GM18867 (cell line): ENCODE measurements at regions not wholly inside any gene's neighbourhood (a gene's known extent, or its start where the extent isn't known, plus 50 kb on each side); places are given as distances from the start of the nearest gene placed in this dataset.

Experiments
- ATAC-seq: cut with Tn5 transposase; IDR thresholded peaks from one replicate; pipeline ENCODE4 v1.9.1; 2021; ENCODE audit warnings: mild to moderate bottlenecking, moderate library complexity; ENCODE audit not compliant: unreplicated experiment

GRCh38 chr5:97914483-97914882, 731.4 kb upstream of the RIOK2 start:
- ATAC-seq, result no peak

- no peak for ATAC-seq
Measured at GRCh38 chr5:97915106-97915505, 732.1 kb upstream of the RIOK2 start.

- no peak for ATAC-seq
Measured at GRCh38 chr5:97918057-97918456, 735.0 kb upstream of the RIOK2 start.

- ATAC-seq, result no peak
Measured at GRCh38 chr5:97918620-97919019, 735.6 kb upstream of the RIOK2 start.

GRCh38 chr5:97919719-97920118, 736.7 kb upstream of the RIOK2 start:
- ATAC-seq, result no peak

GRCh38 chr5:97922776-97923175, 739.7 kb upstream of the RIOK2 start:
- no peak for ATAC-seq

GRCh38 chr5:97923496-97923895, 740.4 kb upstream of the RIOK2 start:
- peak; percentile 76 for ATAC-seq

GRCh38 chr5:97923997-97924396, 741.0 kb upstream of the RIOK2 start:
- ATAC-seq, result peak; percentile 67

- ATAC-seq, result no peak
Measured at GRCh38 chr5:97929383-97929782, 746.3 kb upstream of the RIOK2 start.

GRCh38 chr5:97931829-97932228, 748.8 kb upstream of the RIOK2 start:
- no peak for ATAC-seq

GRCh38 chr5:97936231-97936630, 753.2 kb upstream of the RIOK2 start:
- ATAC-seq, result no peak

- ATAC-seq, result no peak
Measured at GRCh38 chr5:97937846-97938245, 754.8 kb upstream of the RIOK2 start.

GRCh38 chr5:97943036-97943435, 760.0 kb upstream of the RIOK2 start:
- ATAC-seq, result no peak

- no peak for ATAC-seq
Measured at GRCh38 chr5:97951139-97951538, 768.1 kb upstream of the RIOK2 start.

- no peak for ATAC-seq
Measured at GRCh38 chr5:97955450-97955849, 772.4 kb upstream of the RIOK2 start.

- ATAC-seq, result no peak
Measured at GRCh38 chr5:97967292-97967691, 784.2 kb upstream of the RIOK2 start.

- no peak for ATAC-seq
Measured at GRCh38 chr5:97968346-97968745, 785.3 kb upstream of the RIOK2 start.

GRCh38 chr5:97979740-97980139, 793.7 kb upstream of the RGMB start:
- no peak for ATAC-seq

- ATAC-seq, result no peak
Measured at GRCh38 chr5:97980291-97980690, 793.2 kb upstream of the RGMB start.

- no peak for ATAC-seq
Measured at GRCh38 chr5:97986069-97986468, 787.4 kb upstream of the RGMB start.

- no peak for ATAC-seq
Measured at GRCh38 chr5:97991236-97991635, 782.2 kb upstream of the RGMB start.

GRCh38 chr5:97998941-97999340, 774.5 kb upstream of the RGMB start:
- no peak for ATAC-seq

GRCh38 chr5:98004463-98004862, 769.0 kb upstream of the RGMB start:
- no peak for ATAC-seq

- no peak for ATAC-seq
Measured at GRCh38 chr5:98016771-98017170, 756.7 kb upstream of the RGMB start.
